M059J (cell line): ENCODE measurements at regions not wholly inside any gene's neighbourhood (a gene's known extent, or its start where the extent isn't known, plus 50 kb on each side); places are given as distances from the start of the nearest gene placed in this dataset.
"Not testable (repeated sequence)": the region's sequence is repeated elsewhere in the genome, so short reads cannot be mapped to it uniquely, and the experiment has no call there.

ENCODE experiments used
- DNase-seq: peaks from one replicate; pipeline ENCODE4 v3.0.0-alpha.2; 2012; ENCODE audit warnings: low read depth

DNA sequence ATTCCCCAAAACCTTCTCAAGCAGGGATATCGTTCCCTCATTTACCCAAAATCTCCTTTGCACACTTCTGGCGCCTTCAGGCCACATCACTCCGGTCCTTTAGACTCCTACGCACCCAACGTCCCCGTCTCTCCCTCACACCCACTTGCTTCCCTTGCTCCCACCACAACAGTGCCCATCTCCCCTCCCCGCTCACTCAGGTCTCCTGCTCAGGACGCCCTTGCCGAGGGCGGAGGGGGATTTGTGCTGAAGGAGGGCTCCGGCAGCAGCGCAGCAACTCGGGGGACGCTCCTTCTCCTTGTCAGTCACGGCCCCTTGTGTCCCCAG is 71.6 kb downstream of the PCMTD2 start:
- not testable (repeated sequence) for DNase-seq

GRCh38 chr20:64327550-64328317 is 72.2 kb downstream of the PCMTD2 start:
- DNase-seq: not testable (repeated sequence)

- peak; percentile 7 for DNase-seq
Measured at GRCh38 chr20:64328595-64329250, 73.2 kb downstream of the PCMTD2 start.

GRCh38 chr20:64332627-64333026 is 77.1 kb downstream of the PCMTD2 start:
- DNase-seq: not testable (repeated sequence)
